ENCODE measurements at regions not wholly inside any gene's neighbourhood (a gene's known extent, or its start where the extent isn't known, plus 50 kb on each side); places are given as distances from the start of the nearest gene placed in this dataset.

DNA sequence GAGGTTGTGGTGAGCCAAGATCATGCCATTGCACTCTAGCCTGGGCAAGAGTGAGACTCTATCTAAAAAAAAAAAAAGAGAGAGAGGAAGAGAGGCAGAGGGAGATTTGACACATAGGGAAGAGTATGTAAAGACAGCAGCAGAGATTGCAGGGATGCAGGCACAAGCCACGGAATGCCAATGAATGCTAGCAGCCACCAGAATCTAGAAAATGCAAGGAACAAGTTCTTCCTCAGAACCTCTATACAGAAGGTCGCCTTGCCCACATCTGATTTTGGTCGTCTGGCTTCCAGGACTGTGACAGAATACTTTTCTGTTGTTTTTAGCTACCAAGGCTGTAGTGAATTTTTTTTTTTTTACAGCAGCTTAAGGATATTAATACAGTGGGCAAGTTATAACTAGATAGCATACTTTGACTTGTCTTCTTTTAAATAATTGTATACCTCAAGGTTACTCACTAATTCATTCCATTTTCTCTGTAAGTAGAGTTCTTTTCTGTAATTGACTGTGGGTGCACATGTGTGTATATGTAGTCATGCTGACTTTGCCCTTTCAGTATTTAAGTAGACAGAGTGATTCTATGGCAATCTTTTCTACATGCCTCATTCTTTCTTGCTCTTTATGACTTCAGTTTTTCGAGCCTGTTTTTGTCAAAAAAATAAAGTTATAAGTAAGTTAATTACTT lies 402.2 kb downstream of the GJA1 start:
- DNase-seq, result no peak

DNA sequence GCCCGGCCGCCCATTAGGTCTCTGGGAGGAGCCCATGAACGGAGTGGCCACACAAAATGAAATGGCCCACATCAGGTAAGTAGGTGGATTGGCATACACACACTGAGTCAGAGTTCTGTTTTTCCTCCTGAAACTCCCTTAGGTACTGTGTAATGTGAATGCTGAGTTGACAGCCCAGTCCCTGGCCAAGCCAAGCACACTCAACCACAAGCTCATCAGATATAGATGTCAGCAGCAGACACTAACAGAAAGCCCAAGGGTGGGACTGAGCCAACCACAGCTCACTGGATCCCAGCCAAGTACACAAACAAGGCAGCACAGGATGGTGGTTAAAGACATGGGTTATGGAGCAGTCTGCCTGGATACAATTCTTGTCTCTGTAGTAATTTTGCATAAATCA lies 403.4 kb downstream of the GJA1 start:
- DNase-seq, result peak; percentile 96

GRCh38 chr6:121839896-121840295 lies 404.4 kb downstream of the GJA1 start:
- DNase-seq, result peak; percentile 29

DNA sequence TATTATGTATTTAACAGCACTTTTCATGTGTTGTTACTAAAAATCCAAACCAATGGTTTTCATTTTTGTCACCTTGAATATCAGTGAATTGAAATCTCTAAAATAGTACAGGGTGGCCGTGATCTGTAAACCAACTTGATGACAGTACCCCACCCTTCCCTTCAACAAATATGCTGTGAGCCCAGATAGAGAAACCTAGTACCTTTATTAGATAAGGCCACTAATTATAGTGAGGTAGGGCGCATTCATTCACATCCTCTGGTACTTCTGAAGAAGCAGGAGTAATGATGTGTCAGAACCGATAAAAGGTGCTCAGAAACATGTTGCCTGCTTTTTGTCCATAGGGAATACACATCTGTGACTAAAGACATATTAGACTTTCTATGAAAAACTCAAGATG lies 409.5 kb downstream of the GJA1 start:
- no peak for DNase-seq

GRCh38 chr6:121847806-121848522 lies 412.5 kb downstream of the GJA1 start:
- no peak for DNase-seq

DNA sequence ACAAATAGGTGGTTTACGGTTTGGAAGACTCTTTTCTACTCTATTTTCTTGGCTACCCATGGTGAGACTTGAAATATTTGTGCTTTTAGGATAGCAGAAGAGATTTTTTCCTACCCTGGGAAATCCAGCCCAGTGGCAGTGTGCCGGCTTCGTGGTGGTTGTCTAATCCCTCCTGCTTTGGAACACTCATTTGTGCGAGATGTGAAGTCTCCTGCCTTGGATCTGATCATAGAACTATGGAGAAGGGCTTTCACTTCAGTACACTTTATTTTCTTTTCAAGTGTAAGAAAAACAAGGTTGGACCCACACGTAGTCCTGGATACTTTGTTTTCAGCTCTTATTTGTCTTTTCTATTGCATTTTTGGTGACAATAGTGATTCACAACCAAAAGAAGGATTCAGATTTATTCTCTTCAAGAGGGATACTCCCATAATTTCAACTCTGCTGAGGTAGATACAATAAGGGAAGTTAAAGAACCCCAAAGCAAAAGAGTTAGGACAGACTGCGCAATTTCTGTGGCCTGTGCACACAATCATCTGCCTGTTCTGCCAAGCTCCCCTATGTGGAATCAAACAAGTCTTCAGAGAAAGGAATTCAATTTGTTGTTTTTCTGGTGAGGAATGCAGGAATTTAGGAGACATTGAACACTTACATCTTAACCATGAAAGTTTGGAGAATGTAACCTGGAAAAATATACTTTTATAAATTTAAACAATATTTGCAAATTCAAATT lies 413.2 kb downstream of the GJA1 start:
- DNase-seq, result no peak

DNA sequence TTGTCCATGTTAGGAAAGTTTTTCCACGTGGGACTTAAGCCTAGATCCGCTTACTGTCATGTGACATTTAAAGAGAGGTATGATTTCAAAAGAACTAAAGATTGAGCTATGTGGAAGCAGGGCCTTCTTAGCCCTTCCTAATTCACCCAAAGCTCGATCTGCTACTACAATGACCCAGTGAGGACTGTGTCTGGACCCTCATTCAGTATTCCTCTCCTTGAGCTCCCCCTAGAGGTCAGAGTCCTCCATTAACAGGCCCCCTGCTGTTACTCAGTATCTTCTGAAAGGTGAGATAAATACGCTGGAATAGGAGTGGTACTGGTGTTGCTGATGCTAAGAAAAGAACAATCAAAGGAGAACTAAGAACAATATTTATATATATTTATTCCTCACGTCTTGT lies 414.0 kb downstream of the GJA1 start:
- peak; percentile 92 for DNase-seq

DNA sequence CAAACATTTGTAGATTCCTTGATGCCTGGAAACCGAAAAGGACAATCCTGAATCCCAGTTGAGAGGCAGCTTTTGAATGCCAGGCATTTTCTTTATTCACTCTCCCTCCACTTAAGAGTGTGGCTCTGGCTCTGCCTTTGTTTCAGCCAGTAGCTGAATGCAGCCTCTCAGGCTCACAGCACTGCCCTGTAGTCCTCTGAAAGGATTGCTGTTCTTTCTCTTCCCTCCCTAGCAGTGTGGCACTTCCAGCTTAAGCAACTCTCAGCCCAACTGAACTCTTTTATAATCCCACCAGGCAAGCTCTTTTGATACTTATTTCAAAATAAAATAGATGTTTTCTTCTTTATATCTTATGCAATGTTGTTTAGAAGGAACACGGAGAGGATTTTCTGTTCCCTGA lies 415.6 kb downstream of the GJA1 start:
- DNase-seq, result no peak

- DNase-seq, result no peak
These were observed 418.2 kb downstream of the GJA1 start for GRCh38 chr6:121853686-121854085.

DNA sequence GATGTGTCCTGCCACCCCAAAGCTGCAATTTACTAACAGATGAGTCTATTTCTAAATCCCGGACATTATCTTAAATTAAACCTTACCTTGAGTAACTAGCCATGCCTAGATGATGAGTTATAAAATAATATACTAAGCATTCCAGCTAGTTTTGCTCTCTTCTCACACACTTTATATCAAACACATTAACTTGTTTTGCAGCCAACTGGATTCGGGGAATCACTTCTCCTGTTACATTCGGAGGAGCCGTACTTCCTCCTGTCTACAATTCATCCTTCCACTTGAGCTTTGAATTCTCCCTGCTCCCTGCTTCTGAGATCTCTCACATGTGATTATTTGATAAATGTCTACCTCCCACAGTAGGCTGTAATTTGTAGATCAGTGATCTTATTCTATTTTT lies 420.1 kb downstream of the GJA1 start:
- no peak for DNase-seq

- no peak for DNase-seq
These were observed 420.9 kb downstream of the GJA1 start for GRCh38 chr6:121856296-121856695.

DNA sequence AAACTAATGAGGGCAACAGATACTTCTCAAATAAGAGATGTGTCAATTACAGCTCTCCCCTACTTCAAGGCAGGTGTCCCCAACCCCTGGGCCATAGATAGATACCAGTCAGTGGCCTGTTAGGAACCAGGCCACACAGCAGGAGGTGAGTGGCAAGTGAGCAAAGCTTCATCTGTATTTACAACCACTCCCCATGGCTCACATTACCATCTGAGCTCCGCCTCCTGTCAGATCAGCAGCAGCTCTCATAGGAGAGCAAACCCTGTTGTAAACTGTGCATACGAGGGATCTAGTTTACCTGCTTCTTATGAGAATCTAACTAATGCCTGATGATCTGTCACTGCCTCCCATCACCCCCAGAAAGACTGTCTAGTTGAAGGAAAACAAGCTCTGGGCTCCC lies 422.1 kb downstream of the GJA1 start:
- DNase-seq, result no peak

DNA sequence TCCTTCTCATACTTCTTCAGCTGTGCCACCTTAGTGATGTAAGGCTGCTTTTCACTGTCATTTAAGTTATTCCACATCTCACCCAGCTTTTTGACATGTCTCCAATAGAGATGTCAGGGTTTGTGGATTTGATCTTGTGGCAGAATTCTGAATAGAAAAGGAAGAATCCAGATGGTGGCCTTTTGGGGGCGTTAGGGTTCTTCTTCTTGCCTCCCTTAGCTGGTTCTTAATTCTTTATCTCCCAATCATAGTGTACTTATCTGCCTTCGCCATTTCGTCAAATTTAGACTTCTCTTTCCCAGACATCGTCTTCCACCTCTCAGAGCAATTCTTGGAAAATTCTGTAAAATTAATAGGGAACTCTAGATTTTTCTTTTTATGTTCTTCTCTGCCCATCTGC lies 422.9 kb downstream of the GJA1 start:
- DNase-seq, result peak; percentile 58

- no peak for DNase-seq
These were observed 423.5 kb downstream of the GJA1 start for GRCh38 chr6:121858986-121859385.

DNA sequence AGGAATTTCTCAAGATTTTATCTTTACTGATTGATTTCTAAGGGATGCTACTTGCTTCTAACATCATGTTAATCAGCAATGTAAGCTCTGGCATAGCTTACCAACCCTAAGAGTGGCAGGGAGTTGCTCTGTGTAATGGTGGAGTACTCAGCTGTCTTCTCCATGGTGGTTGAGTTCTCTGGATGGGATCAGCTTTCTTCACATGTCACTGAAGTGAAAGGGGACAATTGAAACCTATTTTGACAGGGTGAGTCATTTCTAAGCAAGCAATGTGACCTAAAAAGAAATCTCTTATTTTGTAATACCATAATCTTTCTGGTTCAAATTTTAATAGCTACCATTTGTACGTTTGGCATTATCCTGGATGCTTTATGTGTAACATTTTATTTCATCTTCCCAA lies 430.4 kb downstream of the GJA1 start:
- DNase-seq, result no peak

DNA sequence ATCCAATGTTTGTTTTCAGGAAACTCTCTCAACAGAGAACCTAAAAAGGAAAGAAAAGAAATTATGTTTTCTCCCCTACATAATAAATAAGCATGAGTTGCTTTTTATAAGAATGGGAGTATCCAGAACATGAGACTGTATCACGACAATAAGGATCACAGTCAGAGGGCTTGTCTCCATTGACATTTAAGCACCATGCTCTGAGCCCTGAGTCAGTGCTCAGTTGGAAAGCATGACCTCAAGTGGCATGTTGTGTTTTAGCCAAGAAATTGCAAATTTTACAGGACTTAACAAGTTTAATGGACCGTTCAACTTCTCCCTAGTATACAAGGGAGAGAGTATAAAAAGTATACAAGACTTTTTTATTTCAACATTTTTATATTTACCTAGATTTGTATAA lies 431.6 kb downstream of the GJA1 start:
- DNase-seq, result no peak

GRCh38 chr6:121868206-121868605 lies 432.8 kb downstream of the GJA1 start:
- DNase-seq, result peak; percentile 56

GRCh38 chr6:121873595-121873994 lies 438.1 kb downstream of the GJA1 start:
- no peak for DNase-seq

DNA sequence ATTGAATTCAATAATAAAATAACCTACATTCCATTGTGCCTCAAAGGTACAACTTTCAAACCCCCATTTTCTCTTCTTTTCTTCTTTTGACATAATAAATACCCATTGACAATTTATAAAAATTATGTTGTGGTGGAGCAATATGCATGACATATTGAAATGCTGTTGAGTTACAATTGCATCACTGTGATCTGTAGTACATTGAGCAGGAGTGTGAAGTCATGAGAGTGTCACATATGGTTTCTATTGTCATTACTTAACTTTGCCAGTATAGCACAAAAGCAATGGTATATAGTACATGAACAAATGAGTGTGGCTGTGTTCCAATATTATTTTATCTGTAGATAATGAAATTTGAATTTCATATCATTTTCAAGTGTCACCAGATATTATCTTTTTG lies 441.3 kb downstream of the GJA1 start:
- DNase-seq, result no peak

GRCh38 chr6:121879149-121879548 lies 443.7 kb downstream of the GJA1 start:
- DNase-seq, result no peak

- no peak for DNase-seq
These were observed 445.4 kb downstream of the GJA1 start for GRCh38 chr6:121880831-121881230.

- DNase-seq, result no peak
These were observed 446.7 kb downstream of the GJA1 start for GRCh38 chr6:121881974-121882667.

DNA sequence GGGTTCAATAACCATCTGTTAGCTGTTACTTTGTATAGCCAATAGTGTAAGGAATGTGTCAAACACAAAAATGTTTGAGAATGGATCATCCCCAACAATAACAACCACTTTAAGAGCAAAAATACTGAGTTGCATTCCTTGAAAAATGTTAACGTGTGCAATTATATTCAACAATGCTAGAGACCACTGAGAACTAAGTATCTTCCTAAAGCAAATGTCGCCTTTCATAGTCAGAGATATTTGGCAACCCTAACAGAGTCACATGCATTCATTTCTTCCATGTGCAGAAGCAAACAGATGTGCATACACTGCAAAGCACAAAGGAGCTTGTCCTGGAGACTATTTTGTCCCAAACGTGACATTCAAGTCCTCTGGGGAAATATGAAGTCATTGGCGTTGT lies 448.6 kb downstream of the GJA1 start:
- DNase-seq, result no peak

- DNase-seq, result no peak
These were observed 449.2 kb downstream of the GJA1 start for GRCh38 chr6:121884620-121885019.

All from OCI-M1 (cell line).